ENCODE measurements at regions not wholly inside any gene's neighbourhood (a gene's known extent, or its start where the extent isn't known, plus 50 kb on each side); places are given as distances from the start of the nearest gene placed in this dataset.

DNA sequence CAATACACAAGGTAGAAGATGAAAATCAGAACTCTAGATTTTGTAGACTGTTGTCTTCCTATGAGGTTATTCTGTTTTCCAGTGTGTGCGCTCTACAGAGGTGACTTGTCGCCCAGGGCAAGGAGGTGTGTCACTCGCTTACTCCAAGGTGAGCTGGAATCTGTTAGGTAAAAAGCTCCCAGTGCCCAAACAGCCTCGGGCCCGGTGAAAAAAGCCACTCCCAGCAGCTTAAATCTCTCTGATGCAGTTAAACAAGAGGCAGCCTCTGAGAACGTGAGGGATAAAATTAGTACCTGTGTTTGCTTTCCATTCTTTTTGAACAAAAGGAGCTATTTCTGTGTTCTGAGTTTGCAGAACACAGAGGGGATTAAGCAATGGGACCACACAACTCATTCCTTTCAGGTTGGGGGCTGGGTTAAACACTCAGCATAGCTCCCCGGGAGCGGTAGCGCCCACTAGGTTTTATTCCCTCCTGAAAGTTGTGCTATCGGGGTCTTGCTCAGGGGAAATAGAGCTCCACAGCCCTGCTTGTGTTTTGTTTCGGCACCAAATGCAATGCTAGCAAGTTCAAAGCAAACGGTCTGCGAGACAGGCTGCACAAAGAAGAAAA is 181.2 kb downstream of the FOXA2 start (continued):
- TF ChIP-seq KLF16 (CRISPR knock-in tag; IDR thresholded peaks at IDR 0.05) (0 out of 4 replicates have a peak, but pooled peaks of 1 of the 2 experiments have one; percentile 27), ZFP1 (CRISPR knock-in tag; IDR thresholded peaks at IDR 0.05) (0 out of 2 replicates have a peak, but pooled peaks have one; percentile 47), DNMT3B (CRISPR knock-in tag; conservative IDR thresholded peaks at IDR 0.05) (peak; percentile 64; the same call in 1 of the 2 replicates), CBFB (CRISPR knock-in tag; IDR thresholded peaks at IDR 0.05) (peak; percentile 17; the same call in 1 of the 2 replicates), ZBTB25 (CRISPR knock-in tag; IDR thresholded peaks at IDR 0.05) (peak; percentile 66; the same call in 1 of the 2 replicates), ZGPAT (CRISPR knock-in tag; IDR thresholded peaks at IDR 0.05) (peak; percentile 23; the same call in 1 of the 2 replicates), NR3C1 (CRISPR knock-in tag; IDR thresholded peaks at IDR 0.05) (no peak), ZNF205 (CRISPR knock-in tag; IDR thresholded peaks at IDR 0.05) (peak; percentile 33; the same call in 1 of the 2 replicates), ZNF792 (CRISPR knock-in tag; IDR thresholded peaks at IDR 0.05) (peak; percentile 43; the same call in 1 of the 2 replicates), FOXP1 (IDR thresholded peaks at IDR 0.05) (no peak), FOXP1 (CRISPR knock-in tag; IDR thresholded peaks at IDR 0.05) (peak; percentile 44; the same call in 1 of the 2 replicates), ZNF83 (CRISPR knock-in tag; IDR thresholded peaks at IDR 0.05; ENCODE audit: borderline replicate concordance) (no peak), RCOR2 (CRISPR knock-in tag; IDR thresholded peaks at IDR 0.05) (0 out of 2 replicates have a peak, but pooled peaks have one; percentile 30), MIXL1 (CRISPR knock-in tag; IDR thresholded peaks at IDR 0.05) (peak; percentile 10; the same call in 1 of the 2 replicates), TCF7 (IDR thresholded peaks at IDR 0.05; ENCODE audit: low read depth) (0 out of 2 replicates have a peak, but pooled peaks have one; percentile 4)
- TF ChIP-seq, protein P1, sequence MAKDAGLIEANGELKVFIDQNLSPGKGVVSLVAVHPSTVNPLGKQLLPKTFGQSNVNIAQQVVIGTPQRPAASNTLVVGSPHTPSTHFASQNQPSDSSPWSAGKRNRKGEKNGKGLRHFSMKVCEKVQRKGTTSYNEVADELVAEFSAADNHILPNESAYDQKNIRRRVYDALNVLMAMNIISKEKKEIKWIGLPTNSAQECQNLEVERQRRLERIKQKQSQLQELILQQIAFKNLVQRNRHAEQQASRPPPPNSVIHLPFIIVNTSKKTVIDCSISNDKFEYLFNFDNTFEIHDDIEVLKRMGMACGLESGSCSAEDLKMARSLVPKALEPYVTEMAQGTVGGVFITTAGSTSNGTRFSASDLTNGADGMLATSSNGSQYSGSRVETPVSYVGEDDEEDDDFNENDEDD (CRISPR knock-in tag; IDR thresholded peaks at IDR 0.05; ENCODE audit: borderline replicate concordance), result peak; percentile 13; the same call in 1 of the 2 replicates
- TF ChIP-seq, protein P2, sequence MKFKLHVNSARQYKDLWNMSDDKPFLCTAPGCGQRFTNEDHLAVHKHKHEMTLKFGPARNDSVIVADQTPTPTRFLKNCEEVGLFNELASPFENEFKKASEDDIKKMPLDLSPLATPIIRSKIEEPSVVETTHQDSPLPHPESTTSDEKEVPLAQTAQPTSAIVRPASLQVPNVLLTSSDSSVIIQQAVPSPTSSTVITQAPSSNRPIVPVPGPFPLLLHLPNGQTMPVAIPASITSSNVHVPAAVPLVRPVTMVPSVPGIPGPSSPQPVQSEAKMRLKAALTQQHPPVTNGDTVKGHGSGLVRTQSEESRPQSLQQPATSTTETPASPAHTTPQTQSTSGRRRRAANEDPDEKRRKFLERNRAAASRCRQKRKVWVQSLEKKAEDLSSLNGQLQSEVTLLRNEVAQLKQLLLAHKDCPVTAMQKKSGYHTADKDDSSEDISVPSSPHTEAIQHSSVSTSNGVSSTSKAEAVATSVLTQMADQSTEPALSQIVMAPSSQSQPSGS (CRISPR knock-in tag; IDR thresholded peaks at IDR 0.05), result peak; percentile 49
- TF ChIP-seq, protein P3, sequence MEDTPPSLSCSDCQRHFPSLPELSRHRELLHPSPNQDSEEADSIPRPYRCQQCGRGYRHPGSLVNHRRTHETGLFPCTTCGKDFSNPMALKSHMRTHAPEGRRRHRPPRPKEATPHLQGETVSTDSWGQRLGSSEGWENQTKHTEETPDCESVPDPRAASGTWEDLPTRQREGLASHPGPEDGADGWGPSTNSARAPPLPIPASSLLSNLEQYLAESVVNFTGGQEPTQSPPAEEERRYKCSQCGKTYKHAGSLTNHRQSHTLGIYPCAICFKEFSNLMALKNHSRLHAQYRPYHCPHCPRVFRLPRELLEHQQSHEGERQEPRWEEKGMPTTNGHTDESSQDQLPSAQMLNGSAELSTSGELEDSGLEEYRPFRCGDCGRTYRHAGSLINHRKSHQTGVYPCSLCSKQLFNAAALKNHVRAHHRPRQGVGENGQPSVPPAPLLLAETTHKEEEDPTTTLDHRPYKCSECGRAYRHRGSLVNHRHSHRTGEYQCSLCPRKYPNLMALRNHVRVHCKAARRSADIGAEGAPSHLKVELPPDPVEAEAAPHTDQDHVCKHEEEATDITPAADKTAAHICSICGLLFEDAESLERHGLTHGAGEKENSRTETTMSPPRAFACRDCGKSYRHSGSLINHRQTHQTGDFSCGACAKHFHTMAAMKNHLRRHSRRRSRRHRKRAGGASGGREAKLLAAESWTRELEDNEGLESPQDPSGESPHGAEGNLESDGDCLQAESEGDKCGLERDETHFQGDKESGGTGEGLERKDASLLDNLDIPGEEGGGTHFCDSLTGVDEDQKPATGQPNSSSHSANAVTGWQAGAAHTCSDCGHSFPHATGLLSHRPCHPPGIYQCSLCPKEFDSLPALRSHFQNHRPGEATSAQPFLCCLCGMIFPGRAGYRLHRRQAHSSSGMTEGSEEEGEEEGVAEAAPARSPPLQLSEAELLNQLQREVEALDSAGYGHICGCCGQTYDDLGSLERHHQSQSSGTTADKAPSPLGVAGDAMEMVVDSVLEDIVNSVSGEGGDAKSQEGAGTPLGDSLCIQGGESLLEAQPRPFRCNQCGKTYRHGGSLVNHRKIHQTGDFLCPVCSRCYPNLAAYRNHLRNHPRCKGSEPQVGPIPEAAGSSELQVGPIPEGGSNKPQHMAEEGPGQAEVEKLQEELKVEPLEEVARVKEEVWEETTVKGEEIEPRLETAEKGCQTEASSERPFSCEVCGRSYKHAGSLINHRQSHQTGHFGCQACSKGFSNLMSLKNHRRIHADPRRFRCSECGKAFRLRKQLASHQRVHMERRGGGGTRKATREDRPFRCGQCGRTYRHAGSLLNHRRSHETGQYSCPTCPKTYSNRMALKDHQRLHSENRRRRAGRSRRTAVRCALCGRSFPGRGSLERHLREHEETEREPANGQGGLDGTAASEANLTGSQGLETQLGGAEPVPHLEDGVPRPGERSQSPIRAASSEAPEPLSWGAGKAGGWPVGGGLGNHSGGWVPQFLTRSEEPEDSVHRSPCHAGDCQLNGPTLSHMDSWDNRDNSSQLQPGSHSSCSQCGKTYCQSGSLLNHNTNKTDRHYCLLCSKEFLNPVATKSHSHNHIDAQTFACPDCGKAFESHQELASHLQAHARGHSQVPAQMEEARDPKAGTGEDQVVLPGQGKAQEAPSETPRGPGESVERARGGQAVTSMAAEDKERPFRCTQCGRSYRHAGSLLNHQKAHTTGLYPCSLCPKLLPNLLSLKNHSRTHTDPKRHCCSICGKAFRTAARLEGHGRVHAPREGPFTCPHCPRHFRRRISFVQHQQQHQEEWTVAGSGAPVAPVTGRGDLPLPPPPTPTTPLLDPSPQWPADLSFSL (CRISPR knock-in tag; IDR thresholded peaks at IDR 0.05), result peak; percentile 84

Measured in HepG2 (cell line).